GM12892 (cell line): ENCODE measurements at regions not wholly inside any gene's neighbourhood (a gene's known extent, or its start where the extent isn't known, plus 50 kb on each side); places are given as distances from the start of the nearest gene placed in this dataset.

Experiments
- POLR2AphosphoS5 ChIP-seq: IDR thresholded peaks from 2 replicates; pipeline ENCODE4 v1.6.1; 2011; ENCODE audit warnings: low read depth, low read length, control low read depth
- TAF1 ChIP-seq: IDR thresholded peaks from 2 replicates; pipeline ENCODE4 v1.6.1; 2011; ENCODE audit warnings: low read depth, mild to moderate bottlenecking, control low read depth, low read length, borderline replicate concordance

- TF ChIP-seq TAF1 (no peak), POLR2AphosphoS5 (no peak)
These were observed 92.4 kb downstream of the MINAR1 start for GRCh38 chr15:79524531-79524930.
